Lung microvascular endothelial cell (primary cell): ENCODE measurements at regions not wholly inside any gene's neighbourhood (a gene's known extent, or its start where the extent isn't known, plus 50 kb on each side); places are given as distances from the start of the nearest gene placed in this dataset.

Experiments used
- DNase-seq, 2 donors: peaks; one replicate each; pipeline versions ENCODE4 v3.0.0 to v3.0.0-alpha.2; 2010; ENCODE audit warnings: low read depth in 2 of 2

GRCh38 chr20:52820641-52821292 is 151.4 kb upstream of the TSHZ2 start:
- no peak for DNase-seq

DNA sequence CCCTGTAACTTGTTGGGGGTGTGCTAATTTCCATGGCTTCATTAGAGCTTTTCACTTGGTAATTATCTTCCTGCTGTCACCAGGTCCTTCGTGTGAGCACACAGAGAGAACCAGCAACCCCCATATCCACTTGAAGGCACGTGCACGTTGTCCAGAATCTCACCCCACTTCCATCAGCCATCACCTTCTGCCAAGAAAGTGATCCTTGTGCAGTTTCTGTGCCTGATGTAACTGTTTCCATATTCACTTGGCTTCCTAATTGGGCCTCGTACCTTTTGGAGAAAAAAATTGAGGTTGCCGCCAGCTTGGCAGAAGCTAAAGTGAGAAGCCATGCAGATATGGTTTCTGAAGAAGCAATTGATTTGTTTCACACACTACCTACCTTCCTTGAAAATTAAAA is 153.7 kb upstream of the TSHZ2 start:
- DNase-seq, result no peak

DNA sequence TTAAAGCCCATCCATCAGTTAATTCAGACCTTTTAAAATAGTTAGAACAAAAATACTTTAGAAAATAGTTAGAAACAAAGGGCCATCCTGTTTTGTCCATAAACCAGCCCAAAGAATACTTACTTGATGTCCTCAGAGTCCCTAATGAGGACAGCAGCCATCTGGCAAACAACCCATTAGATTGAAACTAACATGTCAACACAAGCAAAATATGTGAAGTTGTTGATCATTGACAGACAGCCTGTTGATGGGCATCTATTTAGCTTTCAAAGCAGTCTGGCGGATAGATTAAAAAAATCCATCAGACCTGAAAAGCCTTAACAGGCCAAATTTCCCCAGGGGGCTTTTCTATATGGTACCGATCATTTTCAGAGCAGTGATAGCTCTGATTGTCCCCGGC is 154.2 kb upstream of the TSHZ2 start:
- DNase-seq, result no peak

GRCh38 chr20:52817511-52817910 is 154.6 kb upstream of the TSHZ2 start:
- DNase-seq, result no peak

DNA sequence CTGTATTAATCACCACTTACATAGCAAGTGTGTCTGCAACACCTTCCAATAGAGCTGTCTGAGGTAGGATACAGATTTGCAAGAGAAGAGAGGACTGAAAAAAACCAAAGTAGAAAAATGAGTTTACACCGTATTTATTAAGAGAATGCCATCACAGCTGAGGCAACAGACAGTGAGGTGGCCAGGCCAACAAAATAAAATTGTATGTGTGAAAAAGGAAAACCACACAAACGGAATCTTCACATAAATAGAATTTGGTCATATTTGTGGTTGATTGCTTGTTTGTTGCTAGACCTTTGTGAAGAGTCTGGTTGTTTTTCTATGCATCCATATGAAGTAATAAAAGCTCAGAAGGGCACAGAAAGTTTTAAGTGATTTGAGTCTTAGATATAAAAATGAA is 157.8 kb upstream of the TSHZ2 start:
- no peak for DNase-seq

DNA sequence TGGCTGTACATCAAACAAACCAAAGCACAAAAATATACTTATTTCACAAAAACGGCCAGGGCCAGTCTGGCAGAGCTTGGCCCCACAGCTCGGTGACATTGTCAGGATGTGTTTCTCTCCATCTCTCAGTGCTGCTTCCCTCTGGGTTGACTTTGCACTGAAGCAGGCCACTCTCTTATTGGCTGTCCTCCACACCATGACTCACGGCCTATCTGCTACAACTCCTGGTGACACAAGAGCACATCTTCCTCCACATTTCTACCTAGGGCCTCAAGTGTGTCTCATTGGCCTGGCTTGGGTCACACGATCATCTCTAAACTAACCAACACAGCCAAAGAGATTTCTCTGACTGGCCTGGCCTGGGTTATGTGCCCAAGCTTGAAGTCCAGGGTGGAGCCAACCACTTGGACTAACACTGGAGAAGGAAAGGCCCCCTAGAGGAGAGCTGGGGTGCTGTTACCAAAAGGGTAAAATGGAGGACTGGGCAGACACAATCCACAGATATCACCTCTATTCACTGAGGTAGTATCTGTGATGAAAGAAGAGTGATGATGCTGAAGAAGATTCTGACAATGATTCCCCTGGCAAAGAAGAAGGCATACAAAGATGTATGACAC is 159.8 kb upstream of the TSHZ2 start:
- DNase-seq, result no peak

DNA sequence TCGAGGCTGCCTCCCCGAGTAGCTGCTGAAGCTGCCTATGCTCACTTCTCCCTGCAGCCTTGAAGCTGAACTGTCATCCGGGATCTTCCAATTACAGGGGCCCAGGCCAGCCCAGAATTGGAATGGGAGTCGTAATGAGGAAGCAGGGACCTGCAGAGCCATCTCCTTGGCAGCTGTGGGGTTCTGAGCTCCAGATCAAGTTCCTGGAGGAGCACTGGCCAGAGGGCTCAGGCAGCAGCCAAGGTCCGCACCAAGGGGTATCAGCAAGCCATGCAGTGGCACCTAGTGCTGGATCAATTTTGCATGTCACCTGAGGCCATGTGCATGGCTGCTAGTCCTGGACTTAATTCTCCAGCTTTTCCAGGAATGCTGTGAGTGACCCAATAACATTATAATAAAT is 163.2 kb upstream of the TSHZ2 start:
- no peak for DNase-seq

DNA sequence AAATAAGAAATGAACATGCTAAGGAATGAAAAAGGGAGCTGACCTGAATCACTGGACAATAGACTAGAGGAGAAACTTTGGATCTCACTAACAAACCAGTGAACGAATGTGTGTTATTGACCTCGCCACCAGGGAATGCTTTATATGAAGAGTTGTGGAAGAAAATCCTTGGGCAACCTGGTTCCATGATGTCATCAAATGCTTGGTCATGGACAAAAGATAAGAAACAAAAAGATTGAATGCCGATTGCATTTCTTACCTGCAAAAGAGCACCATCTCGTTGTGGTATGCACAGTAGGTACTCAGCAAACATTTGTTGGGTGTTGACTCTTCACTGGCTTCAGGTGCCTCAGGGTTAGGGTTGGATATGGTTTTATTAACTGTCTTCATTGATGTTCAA is 165.2 kb upstream of the TSHZ2 start:
- no peak for DNase-seq

DNA sequence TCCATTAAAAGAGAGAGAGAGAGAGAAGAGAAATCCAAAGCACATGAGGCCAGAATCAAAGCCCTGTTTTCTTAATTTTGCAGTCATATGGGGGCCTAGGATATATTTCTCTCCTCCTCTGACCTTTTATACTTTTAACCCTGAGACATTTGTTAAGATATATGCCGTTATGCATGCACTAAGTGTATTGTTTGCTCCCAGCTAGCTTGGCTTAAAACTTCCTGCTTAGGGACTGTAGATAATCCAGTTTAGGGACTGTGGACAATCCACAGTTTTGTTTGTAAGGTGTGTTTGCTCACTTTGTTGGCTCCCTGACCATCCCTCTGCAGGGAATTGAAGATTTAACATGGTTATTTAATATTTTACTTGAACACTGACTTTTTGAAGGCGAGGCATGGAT is 166.3 kb upstream of the TSHZ2 start:
- no peak for DNase-seq

- DNase-seq, result no peak
Observed at GRCh38 chr20:52805296-52805571, 166.9 kb upstream of the TSHZ2 start.

GRCh38 chr20:52804497-52805295 is 167.5 kb upstream of the TSHZ2 start:
- no peak for DNase-seq

- DNase-seq, result no peak
Observed at GRCh38 chr20:52801628-52802006, 170.5 kb upstream of the TSHZ2 start.

DNA sequence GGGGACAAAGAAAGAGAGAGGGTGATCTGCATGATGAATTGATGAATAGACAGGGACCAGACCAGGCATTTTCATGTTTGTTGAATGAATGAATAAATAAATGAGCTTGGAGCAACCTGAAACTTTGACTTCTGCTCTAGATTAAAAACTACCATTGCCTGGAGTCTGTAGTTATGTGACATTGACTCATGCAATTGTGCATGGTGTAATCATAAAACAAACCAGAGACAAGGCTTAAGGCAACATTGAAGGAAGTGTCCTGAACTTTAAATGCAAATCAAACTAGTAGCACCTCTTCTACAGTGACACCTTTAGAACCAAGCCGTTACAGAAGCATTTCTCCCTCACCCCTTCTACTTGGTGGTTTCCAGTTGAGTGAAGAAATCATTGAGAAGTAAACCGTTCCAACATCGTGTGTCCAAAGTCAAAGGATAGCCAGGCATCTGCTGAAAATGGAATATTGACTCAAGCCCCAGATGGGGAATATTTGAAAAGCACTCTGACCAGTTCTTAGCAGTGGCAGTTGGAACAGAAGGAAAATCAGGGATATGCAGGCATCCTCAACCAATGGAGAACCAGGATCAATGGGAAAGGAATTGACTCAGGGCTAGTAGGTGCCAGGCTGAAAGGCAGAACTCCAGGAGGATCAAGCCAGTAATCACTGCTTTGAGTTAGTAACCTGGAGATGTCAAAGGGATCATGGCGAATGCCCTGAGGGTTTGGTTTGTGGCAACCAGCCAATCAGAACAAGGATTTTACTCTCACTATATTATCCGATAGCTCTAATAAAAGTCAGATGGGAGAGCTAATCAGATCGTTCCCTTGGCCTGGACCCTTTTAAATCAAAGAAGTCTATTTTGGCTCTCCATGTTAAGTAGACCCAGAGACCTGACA is 171.2 kb upstream of the TSHZ2 start:
- no peak for DNase-seq

GRCh38 chr20:52799130-52799529 is 173.0 kb upstream of the TSHZ2 start:
- no peak for DNase-seq

DNA sequence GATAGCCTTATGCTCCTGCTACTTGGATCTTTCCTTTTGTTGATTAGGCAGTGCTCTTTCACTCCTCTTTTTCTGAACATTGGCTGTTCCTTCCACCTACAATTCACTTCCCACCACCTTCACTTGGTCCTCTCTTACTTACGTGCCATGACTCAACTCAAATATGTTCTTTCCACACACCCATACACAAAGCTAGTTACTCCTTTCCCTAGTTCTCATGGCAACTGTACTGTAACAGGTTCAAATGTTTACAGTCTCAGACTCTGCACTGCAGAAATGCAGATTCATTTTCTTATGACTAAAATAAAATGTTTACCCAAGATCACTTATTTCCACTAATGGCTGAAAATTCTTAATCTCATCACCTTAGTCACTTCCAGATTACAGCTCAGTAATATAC is 174.0 kb upstream of the TSHZ2 start:
- DNase-seq, result no peak

DNA sequence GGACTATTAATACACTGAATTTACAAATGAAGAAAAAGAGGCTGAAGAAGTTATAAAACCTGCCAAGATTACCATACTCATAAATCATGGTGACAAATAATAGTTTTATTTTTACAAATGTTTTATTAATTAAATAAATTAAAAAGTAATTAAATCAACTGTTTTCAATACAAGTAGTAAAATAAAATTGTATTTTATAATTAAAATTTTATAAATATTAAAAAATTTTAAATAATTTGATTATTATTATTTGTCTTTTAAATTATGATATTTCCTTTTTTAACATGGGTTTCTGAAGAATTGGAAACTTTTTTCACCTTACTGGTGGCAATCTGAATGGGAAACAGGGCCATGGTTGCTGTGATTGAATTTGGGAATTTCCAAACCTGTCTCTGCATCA is 177.3 kb upstream of the TSHZ2 start:
- DNase-seq, result no peak

- no peak for DNase-seq
Observed at GRCh38 chr20:52793339-52793963, 178.7 kb upstream of the TSHZ2 start.

DNA sequence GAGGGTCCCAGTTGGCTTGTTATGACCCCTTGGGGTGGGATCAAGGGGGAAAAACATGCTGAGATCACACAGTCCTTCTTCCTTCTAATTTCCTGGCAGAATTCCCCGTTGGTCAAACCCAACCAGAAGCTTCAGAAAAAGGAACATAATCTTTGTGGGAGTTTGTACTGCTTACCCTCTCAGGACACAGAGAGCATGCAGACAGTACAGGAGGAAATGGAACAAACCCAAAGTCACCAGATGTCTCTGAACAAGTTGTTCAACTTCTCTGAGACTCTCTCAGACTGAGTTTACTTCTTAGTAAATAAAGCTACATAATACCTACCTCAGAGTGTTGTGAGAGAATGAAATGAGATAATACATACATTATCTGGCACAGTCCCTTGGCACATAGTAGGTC is 181.1 kb upstream of the TSHZ2 start:
- no peak for DNase-seq

GRCh38 chr20:52789716-52790115 is 182.4 kb upstream of the TSHZ2 start:
- no peak for DNase-seq

GRCh38 chr20:52787962-52788361 is 184.2 kb upstream of the TSHZ2 start:
- no peak for DNase-seq

- no peak for DNase-seq
Observed at GRCh38 chr20:52787216-52787615, 184.9 kb upstream of the TSHZ2 start.

DNA sequence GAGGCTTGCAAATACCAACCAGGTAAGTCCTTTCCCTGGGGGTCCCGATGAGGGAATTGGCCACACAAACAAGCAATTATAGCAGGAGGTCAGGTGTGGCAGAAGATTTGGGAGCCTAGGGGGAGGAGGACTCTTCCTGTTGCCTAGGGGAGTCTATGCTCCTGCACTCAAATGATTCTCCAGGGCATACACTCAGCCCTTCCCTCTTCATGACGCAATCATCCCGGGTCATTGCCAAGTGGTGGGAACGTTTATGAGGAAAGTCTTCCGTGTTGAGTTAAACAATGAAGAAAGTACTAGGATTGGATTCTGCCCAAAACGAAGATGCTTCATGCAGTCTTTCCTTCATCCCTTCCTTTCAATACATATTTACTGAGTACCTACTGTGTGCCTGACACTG is 186.5 kb upstream of the TSHZ2 start:
- no peak for DNase-seq
